Keratinocyte (primary cell): ENCODE measurements at regions not wholly inside any gene's neighbourhood (a gene's known extent, or its start where the extent isn't known, plus 50 kb on each side); places are given as distances from the start of the nearest gene placed in this dataset.

Experiments used
- DNase-seq: peaks from one replicate; pipeline ENCODE4 v3.0.0-alpha.2; 2011; ENCODE audit warnings: low read depth, missing footprints, low spot score
- FAIRE-seq: peaks from 2 replicates; lab custom pipeline; 2011; peaks lifted over from hg19 to GRCh38; lab: Jason Lieb, UNC
- H2AFZ ChIP-seq: 2 replicates; pipeline ENCODE4 v1.6.0; 2012; ENCODE audit warnings: low read length, control low read depth, inconsistent platforms; ENCODE audit not compliant: control insufficient read depth
- H3K27ac ChIP-seq: 2 replicates; pipeline ENCODE4 v1.5.1; 2011; ENCODE audit warnings: low read length; ENCODE audit not compliant: control insufficient read depth, insufficient read depth
- H3K27me3 ChIP-seq: 3 replicates; pipeline ENCODE4 v1.6.0; 2011; ENCODE audit warnings: low read length; ENCODE audit not compliant: control insufficient read depth, insufficient read depth; ENCODE audit errors: extremely low read depth
- H3K36me3 ChIP-seq, 2 experiments: 2 replicates in 1 of 2; 3 replicates in 1 of 2; pipeline ENCODE4 v1.5.1; 2011; ENCODE audit warnings: low read length in 2 of 2, mild to moderate bottlenecking in 1 of 2; ENCODE audit not compliant: control insufficient read depth in 2 of 2, insufficient read depth in 2 of 2; ENCODE audit errors: extremely low read depth in 1 of 2
- H3K4me1 ChIP-seq: 3 replicates; pipeline ENCODE4 v1.5.1; 2011; ENCODE audit warnings: low read length; ENCODE audit not compliant: control insufficient read depth, insufficient read depth; ENCODE audit errors: extremely low read depth
- H3K4me2 ChIP-seq: 3 replicates; pipeline ENCODE4 v1.6.0; 2011; ENCODE audit warnings: low read depth, low read length; ENCODE audit not compliant: control insufficient read depth, insufficient read depth; ENCODE audit errors: extremely low read depth
- H3K4me3 ChIP-seq, 3 experiments: fragments of 200-600 bp in 1 of 3; sonication (generic) in 1 of 3; 2 replicates in 2 of 3; 3 replicates in 1 of 3; pipeline ENCODE4 v1.5.1; 2011 to 2016; ENCODE audit warnings: low read length in 3 of 3, mild to moderate bottlenecking in 3 of 3, control low read depth in 2 of 3, inconsistent platforms in 1 of 3, low read depth in 1 of 3, mixed read lengths in 1 of 3, mixed run types in 1 of 3, moderate library complexity in 1 of 3; ENCODE audit not compliant: control insufficient read depth in 2 of 3, insufficient read depth in 2 of 3; ENCODE audit errors: extremely low read depth in 1 of 3
- H3K79me2 ChIP-seq: 2 replicates; pipeline ENCODE4 v1.6.0; 2012; ENCODE audit warnings: low read length; ENCODE audit not compliant: control insufficient read depth, insufficient read depth
- H3K9ac ChIP-seq: 3 replicates; pipeline ENCODE4 v1.6.0; 2011; ENCODE audit warnings: low read length; ENCODE audit not compliant: control insufficient read depth, insufficient read depth; ENCODE audit errors: extremely low read depth
- H3K9me1 ChIP-seq: 3 replicates; pipeline ENCODE4 v1.6.0; 2011; ENCODE audit warnings: low read length; ENCODE audit not compliant: control insufficient read depth, insufficient read depth; ENCODE audit errors: extremely low read depth
- H3K9me3 ChIP-seq: 2 replicates; pipeline ENCODE4 v1.5.1; 2012; ENCODE audit warnings: low read depth, low read length; ENCODE audit not compliant: control insufficient read depth
- H4K20me1 ChIP-seq: 3 replicates; pipeline ENCODE4 v1.6.0; 2011; ENCODE audit warnings: low read length; ENCODE audit not compliant: control insufficient read depth, insufficient read depth; ENCODE audit errors: extremely low read depth
- EZH2 ChIP-seq: IDR thresholded peaks from one replicate; pipeline ENCODE4 v1.6.1; 2012; ENCODE audit warnings: inconsistent platforms, mild to moderate bottlenecking, low read length, moderate library complexity
- dilution Hi-C: fragments of 300-500 bp; cut with MboI; formaldehyde crosslinking; loops from one replicate; pipeline ENCODE4 v1.7.0; 2020; ENCODE audit warnings: low sequenced_read_pairs; ENCODE audit not compliant: extremely low pct_ligation_motif_present
- TF ChIP-seq, protein P1 (sequence below), 3 experiments: IDR thresholded peaks in 1 of 3; conservative IDR thresholded peaks in 1 of 3; optimal IDR thresholded peaks in 1 of 3; 2 replicates in 2 of 3; 3 replicates in 1 of 3; pipeline versions ENCODE3 to v1.5.1; 2011; ENCODE audit warnings: low read length in 3 of 3, mild to moderate bottlenecking in 3 of 3, moderate library complexity in 2 of 3, control low read depth in 1 of 3, inconsistent platforms in 1 of 3; ENCODE audit not compliant: insufficient read depth in 2 of 3; ENCODE audit errors: extremely low read depth in 1 of 3

- Histone ChIP-seq H3K36me3 (no peaks in the 10 kb centered on the region), H3K27ac (no peak overlapping the region), H3K9me1 (no peaks in the 10 kb centered on the region), H3K9me3 (no peaks in the 10 kb centered on the region), H3K9ac (no peak overlapping the region), H3K79me2 (no peaks in the 10 kb centered on the region), H3K4me3 (no peak overlapping the region), H3K4me2 (no peak overlapping the region), H4K20me1 (no peaks in the 10 kb centered on the region), H2AFZ (no peak overlapping the region), H3K4me1 (peaks cover 9% of the 10 kb centered on the region), H3K27me3 (no peaks in the 10 kb centered on the region)
- dilution Hi-C loops = no loop called here
- no peak for FAIRE-seq
- TF ChIP-seq, protein P1, sequence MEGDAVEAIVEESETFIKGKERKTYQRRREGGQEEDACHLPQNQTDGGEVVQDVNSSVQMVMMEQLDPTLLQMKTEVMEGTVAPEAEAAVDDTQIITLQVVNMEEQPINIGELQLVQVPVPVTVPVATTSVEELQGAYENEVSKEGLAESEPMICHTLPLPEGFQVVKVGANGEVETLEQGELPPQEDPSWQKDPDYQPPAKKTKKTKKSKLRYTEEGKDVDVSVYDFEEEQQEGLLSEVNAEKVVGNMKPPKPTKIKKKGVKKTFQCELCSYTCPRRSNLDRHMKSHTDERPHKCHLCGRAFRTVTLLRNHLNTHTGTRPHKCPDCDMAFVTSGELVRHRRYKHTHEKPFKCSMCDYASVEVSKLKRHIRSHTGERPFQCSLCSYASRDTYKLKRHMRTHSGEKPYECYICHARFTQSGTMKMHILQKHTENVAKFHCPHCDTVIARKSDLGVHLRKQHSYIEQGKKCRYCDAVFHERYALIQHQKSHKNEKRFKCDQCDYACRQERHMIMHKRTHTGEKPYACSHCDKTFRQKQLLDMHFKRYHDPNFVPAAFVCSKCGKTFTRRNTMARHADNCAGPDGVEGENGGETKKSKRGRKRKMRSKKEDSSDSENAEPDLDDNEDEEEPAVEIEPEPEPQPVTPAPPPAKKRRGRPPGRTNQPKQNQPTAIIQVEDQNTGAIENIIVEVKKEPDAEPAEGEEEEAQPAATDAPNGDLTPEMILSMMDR (optimal IDR thresholded peaks at IDR 0.05 in 1 of 3, IDR thresholded peaks at IDR 0.05 in 1 of 3, conservative IDR thresholded peaks at IDR 0.05 in 1 of 3; ENCODE audit: extremely low read depth in 1 of 3, insufficient read depth in 2 of 3, low read length in 3 of 3) = no peak
- TF ChIP-seq EZH2 = no peak
- DNase-seq = no peak
Measured at GRCh38 chr11:22431106-22431505, 92.9 kb downstream of the SLC17A6 start.

DNA sequence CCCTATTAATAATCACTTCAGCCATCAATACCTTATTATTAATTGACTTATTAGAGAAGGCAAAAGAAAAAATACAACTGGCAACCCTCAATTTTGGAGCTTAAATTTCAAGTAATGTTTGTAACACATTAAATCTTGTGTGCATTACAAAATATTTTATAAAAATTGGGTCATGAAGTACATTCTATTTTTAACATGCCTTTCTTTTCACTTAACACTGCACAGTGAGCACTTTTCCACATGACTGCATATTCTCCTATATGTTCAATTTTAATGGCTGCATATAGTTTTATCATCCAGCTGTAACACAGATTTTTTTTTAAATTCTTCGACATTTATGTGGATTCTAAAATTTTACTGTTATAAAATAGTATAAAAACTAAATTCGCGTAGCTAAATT is 92.5 kb downstream of the SLC17A6 start:
- DNase-seq (no peak), FAIRE-seq (no peak)
- Histone ChIP-seq H4K20me1 (no peaks in the 10 kb centered on the region), H3K9me1 (no peaks in the 10 kb centered on the region), H3K79me2 (no peaks in the 10 kb centered on the region), H3K4me1 (peaks cover 9% of the 10 kb centered on the region), H3K9ac (no peak overlapping the region), H2AFZ (no peak overlapping the region), H3K4me2 (no peak overlapping the region), H3K9me3 (no peaks in the 10 kb centered on the region), H3K36me3 (no peaks in the 10 kb centered on the region), H3K4me3 (no peak overlapping the region), H3K27ac (no peak overlapping the region), H3K27me3 (no peaks in the 10 kb centered on the region)
- dilution Hi-C loops = no loop called here
- TF ChIP-seq EZH2 = no peak
- TF ChIP-seq, protein P1 (optimal IDR thresholded peaks at IDR 0.05 in 1 of 3, IDR thresholded peaks at IDR 0.05 in 1 of 3, conservative IDR thresholded peaks at IDR 0.05 in 1 of 3; ENCODE audit: extremely low read depth in 1 of 3, insufficient read depth in 2 of 3, low read length in 3 of 3) = no peak
